ENCODE measurements at regions not wholly inside any gene's neighbourhood (a gene's known extent, or its start where the extent isn't known, plus 50 kb on each side); places are given as distances from the start of the nearest gene placed in this dataset.

- Mint-ChIP-seq H3K27ac (ENCODE audit: unreplicated experiment) (no peak overlapping the region), H3K4me1 (ENCODE audit: low read depth) (peaks cover 15% of the 10 kb centered on the region), H3K36me3 (ENCODE audit: low read depth) (no peaks in the 10 kb centered on the region), H3K4me3 (ENCODE audit: unreplicated experiment) (no peak overlapping the region), H3K27me3 (ENCODE audit: low read depth) (no peaks in the 10 kb centered on the region), H3K9me3 (ENCODE audit: low read depth) (peaks cover 3% of the 10 kb centered on the region)
- no peak for DNase-seq (ENCODE audit: low spot score)
- TF ChIP-seq CTCF (IDR thresholded peaks at IDR 0.05): no peak
Measured at GRCh38 chr5:74400067-74400466, 240.5 kb downstream of the ENC1 start.

- no peak for DNase-seq (ENCODE audit: low spot score)
- TF ChIP-seq CTCF (IDR thresholded peaks at IDR 0.05): no peak
- peaks cover 3% of the 10 kb centered on the region for H3K9me3 Mint-ChIP-seq (ENCODE audit: low read depth)
- no peaks in the 10 kb centered on the region for H3K36me3 Mint-ChIP-seq (ENCODE audit: low read depth)
- H3K4me1 Mint-ChIP-seq (ENCODE audit: low read depth): peaks cover 12% of the 10 kb centered on the region
- no peaks in the 10 kb centered on the region for H3K27me3 Mint-ChIP-seq (ENCODE audit: low read depth)
- no peak overlapping the region for H3K4me3 Mint-ChIP-seq (ENCODE audit: unreplicated experiment)
- no peak overlapping the region for H3K27ac Mint-ChIP-seq (ENCODE audit: unreplicated experiment)
Measured at GRCh38 chr5:74396913-74397622, 243.5 kb downstream of the ENC1 start.

GRCh38 chr5:74394916-74395880 is 245.3 kb downstream of the ENC1 start:
- Mint-ChIP-seq H3K36me3 (ENCODE audit: low read depth) (no peaks in the 10 kb centered on the region), H3K4me3 (ENCODE audit: unreplicated experiment) (no peak overlapping the region), H3K27me3 (ENCODE audit: low read depth) (no peaks in the 10 kb centered on the region), H3K4me1 (ENCODE audit: low read depth) (peaks cover 12% of the 10 kb centered on the region), H3K9me3 (ENCODE audit: low read depth) (peaks cover 3% of the 10 kb centered on the region), H3K27ac (ENCODE audit: unreplicated experiment) (no peak overlapping the region)
- no peak for TF ChIP-seq CTCF (IDR thresholded peaks at IDR 0.05)
- no peak for DNase-seq (ENCODE audit: low spot score)

GRCh38 chr5:74394528-74394915 is 246.0 kb downstream of the ENC1 start:
- H3K27me3 Mint-ChIP-seq (ENCODE audit: low read depth): no peaks in the 10 kb centered on the region
- H3K9me3 Mint-ChIP-seq (ENCODE audit: low read depth): peaks cover 3% of the 10 kb centered on the region
- DNase-seq (ENCODE audit: low spot score): no peak
- TF ChIP-seq CTCF (IDR thresholded peaks at IDR 0.05): peak; percentile 7
- no peaks in the 10 kb centered on the region for H3K36me3 Mint-ChIP-seq (ENCODE audit: low read depth)
- H3K4me3 Mint-ChIP-seq (ENCODE audit: unreplicated experiment): no peak overlapping the region
- H3K27ac Mint-ChIP-seq (ENCODE audit: unreplicated experiment): no peak overlapping the region
- peaks cover 15% of the 10 kb centered on the region for H3K4me1 Mint-ChIP-seq (ENCODE audit: low read depth)

- no peak for TF ChIP-seq CTCF (IDR thresholded peaks at IDR 0.05)
- H3K4me3 Mint-ChIP-seq (ENCODE audit: unreplicated experiment): no peak overlapping the region
Measured at GRCh38 chr5:74393943-74394342, 246.6 kb downstream of the ENC1 start.

More at GRCh38 chr5:74393943-74394342, 246.6 kb downstream of the ENC1 start:
- Mint-ChIP-seq H3K27ac (ENCODE audit: unreplicated experiment) (no peak overlapping the region), H3K4me1 (ENCODE audit: low read depth) (peaks cover 15% of the 10 kb centered on the region), H3K27me3 (ENCODE audit: low read depth) (no peaks in the 10 kb centered on the region), H3K9me3 (ENCODE audit: low read depth) (no peaks in the 10 kb centered on the region), H3K36me3 (ENCODE audit: low read depth) (no peaks in the 10 kb centered on the region)
- DNase-seq (ENCODE audit: low spot score): no peak
